ENCODE measurements at regions not wholly inside any gene's neighbourhood (a gene's known extent, or its start where the extent isn't known, plus 50 kb on each side); places are given as distances from the start of the nearest gene placed in this dataset.

DNA sequence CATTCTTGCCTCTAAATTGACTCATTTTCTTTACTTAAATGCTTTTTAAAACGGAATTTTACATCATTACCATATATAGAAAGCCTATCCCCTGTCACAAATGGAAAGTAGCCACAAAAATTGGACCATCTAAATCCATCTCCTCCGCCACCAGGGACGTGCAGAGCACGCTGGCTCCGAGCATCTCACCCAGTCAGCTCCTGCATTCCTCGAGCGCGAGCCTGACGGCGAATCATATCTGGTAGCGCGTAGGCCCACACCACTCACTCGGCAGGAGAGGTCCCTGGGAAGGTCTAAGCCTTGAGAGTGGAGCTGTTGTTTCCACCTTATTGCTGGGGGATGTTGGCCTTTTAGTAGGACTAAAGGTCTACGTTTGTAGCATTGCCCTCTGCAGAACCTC lies 152.4 kb downstream of the TRIM29 start:
- DNase-seq (ENCODE audit: low read depth, low spot score): no peak
- TF ChIP-seq, protein P1, sequence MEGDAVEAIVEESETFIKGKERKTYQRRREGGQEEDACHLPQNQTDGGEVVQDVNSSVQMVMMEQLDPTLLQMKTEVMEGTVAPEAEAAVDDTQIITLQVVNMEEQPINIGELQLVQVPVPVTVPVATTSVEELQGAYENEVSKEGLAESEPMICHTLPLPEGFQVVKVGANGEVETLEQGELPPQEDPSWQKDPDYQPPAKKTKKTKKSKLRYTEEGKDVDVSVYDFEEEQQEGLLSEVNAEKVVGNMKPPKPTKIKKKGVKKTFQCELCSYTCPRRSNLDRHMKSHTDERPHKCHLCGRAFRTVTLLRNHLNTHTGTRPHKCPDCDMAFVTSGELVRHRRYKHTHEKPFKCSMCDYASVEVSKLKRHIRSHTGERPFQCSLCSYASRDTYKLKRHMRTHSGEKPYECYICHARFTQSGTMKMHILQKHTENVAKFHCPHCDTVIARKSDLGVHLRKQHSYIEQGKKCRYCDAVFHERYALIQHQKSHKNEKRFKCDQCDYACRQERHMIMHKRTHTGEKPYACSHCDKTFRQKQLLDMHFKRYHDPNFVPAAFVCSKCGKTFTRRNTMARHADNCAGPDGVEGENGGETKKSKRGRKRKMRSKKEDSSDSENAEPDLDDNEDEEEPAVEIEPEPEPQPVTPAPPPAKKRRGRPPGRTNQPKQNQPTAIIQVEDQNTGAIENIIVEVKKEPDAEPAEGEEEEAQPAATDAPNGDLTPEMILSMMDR (IDR thresholded peaks at IDR 0.05; ENCODE audit: insufficient read depth, low read length, missing control alignments): no peak
- no peak overlapping the region for H3K4me3 ChIP-seq (ENCODE audit: low read depth, low read length)
- POLR2A ChIA-PET: no interaction called here
- CTCF ChIA-PET: no interaction called here

DNA sequence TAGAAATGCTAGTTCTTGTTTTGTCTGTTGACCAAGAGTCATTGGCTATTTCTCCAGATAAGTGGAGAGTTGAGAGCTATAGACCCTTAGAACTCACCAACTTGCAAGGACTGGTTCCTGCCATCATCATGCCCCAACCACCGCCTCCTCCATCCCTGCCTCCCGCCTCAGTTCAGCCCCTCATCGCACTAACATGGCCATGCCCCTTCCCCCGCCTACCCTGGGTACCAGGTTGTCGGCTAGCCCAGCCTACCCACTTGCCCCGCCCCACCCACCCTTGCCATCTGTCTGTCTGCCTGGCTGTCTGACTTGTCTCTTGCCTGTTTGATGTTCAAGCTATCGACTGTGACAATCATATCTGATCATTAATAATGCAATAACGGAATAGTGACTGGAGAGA lies 154.1 kb downstream of the TRIM29 start:
- TF ChIP-seq, protein P1 (IDR thresholded peaks at IDR 0.05; ENCODE audit: insufficient read depth, low read length, missing control alignments): no peak
- ChIA-PET CTCF (no interaction called here), POLR2A (no interaction called here)
- no peak for DNase-seq (ENCODE audit: low read depth, low spot score)
- no peak overlapping the region for H3K4me3 ChIP-seq (ENCODE audit: low read depth, low read length)

DNA sequence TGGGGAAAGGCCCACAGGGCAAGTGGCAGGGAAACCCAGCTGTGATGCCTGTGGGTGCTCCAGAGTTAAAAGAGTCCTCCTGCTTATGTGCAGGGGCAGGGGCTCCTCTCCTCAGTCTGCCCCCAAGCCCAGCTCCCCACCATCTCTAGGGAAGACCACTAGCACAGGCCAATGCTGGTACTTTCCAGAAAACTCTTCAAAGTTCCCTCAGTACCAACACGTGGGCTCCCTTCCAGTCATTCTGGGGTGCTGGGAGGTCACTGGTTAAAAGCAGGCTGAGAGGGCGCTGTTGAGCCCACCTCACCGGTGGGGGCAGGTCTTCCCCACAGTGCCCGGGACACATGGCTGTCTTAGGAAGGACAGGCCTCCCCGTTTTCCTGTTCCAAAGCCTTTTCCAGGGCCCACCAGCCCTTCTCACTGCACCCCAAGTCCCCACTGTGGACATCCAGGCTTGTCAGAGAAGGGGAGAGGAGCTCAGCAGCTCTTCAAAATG lies 154.6 kb downstream of the TRIM29 start:
- H3K4me3 ChIP-seq (ENCODE audit: low read depth, low read length): no peak overlapping the region
- TF ChIP-seq, protein P1 (IDR thresholded peaks at IDR 0.05; ENCODE audit: insufficient read depth, low read length, missing control alignments): no peak
- CTCF ChIA-PET: no interaction called here
- DNase-seq (ENCODE audit: low read depth, low spot score): no peak
- POLR2A ChIA-PET: no interaction called here

DNA sequence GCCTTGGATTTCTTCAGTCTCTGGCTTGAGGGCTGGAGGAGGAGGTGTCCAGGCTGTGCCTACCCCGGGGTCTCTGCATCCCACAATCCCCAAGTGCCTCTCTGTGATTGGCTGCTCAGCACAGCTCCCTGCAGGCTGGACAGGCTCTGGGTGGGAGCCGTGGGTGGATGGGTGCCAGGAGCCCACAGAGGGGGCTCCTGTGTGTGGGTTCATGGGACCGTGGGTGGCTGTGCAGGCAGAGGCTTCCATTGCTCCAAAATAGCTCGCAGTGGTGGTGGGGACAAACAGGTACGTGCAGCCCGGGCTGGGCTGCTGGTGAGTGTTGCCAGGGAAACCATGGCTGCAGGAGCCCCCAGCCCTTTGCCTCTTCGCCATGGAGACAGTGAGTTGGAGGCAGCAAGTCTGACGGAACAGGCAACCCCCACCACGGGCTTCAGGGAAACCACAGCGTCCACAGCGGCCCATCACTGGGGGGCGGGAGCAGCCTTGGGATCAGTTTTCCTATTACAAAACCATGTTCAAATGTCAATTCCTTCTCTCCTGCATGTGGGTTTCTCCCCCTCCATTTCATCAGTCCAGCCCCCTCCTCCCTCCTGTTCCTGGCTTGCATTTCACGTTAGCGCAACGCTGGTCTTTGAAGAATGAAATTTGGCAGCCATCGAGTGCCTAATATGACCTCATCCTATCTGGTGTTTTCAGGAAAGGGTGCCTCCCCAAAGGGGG lies 155.2 kb downstream of the TRIM29 start:
- POLR2A ChIA-PET: no interaction called here
- TF ChIP-seq, protein P1 (IDR thresholded peaks at IDR 0.05; ENCODE audit: insufficient read depth, low read length, missing control alignments): no peak

DNA sequence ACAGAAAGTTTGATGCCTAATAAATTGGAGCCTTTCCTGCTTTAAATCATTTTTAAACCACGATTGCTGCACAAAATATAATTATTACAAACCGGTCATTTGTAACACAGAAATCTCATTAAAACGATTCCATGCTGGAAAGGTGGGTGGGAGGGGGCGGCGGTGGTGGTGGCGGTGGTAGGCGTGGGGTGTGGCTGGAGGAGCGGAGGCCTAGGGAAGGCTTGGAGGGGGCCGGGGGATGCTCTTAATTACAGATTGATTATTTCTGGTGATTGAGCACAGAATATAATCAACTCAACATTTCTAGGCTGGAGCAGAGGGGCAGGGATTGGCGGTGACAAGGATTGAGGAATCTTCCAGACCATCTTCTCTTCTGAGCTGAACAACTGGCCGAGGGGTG lies 157.5 kb downstream of the TRIM29 start:
- ChIA-PET POLR2A (no interaction called here), CTCF (no interaction called here)
- H3K4me3 ChIP-seq (ENCODE audit: low read depth, low read length): no peak overlapping the region
- no peak for DNase-seq (ENCODE audit: low read depth, low spot score)
- TF ChIP-seq, protein P1 (IDR thresholded peaks at IDR 0.05; ENCODE audit: insufficient read depth, low read length, missing control alignments): no peak

More for the DNA sequence above, 155.2 kb downstream of the TRIM29 start:
- DNase-seq (ENCODE audit: low read depth, low spot score): no peak
- H3K4me3 ChIP-seq (ENCODE audit: low read depth, low read length): no peak overlapping the region
- CTCF ChIA-PET: no interaction called here

DNA sequence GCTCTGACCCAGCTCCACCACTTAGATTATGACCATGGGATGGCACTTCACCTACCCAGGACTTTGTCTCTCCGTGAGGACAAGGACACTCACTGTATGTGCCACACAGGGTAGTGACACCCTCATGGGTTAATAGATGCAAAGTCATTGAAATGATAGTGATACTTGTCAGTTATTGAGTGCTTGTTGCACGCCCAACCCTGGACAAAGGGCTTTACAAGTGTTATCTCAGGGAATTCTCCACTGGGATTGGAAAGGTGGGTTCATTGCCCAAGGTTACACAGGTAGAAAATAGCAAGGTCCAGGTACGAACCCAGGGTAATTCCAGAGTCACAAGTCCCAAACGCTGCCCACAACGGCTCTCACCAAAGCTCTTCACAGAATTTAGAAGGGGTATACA lies 158.2 kb downstream of the TRIM29 start:
- TF ChIP-seq, protein P1 (IDR thresholded peaks at IDR 0.05; ENCODE audit: insufficient read depth, low read length, missing control alignments): no peak
- ChIA-PET CTCF (no interaction called here), POLR2A (no interaction called here)
- DNase-seq (ENCODE audit: low read depth, low spot score): no peak
- no peak overlapping the region for H3K4me3 ChIP-seq (ENCODE audit: low read depth, low read length)
